ENCODE measurements at regions not wholly inside any gene's neighbourhood (a gene's known extent, or its start where the extent isn't known, plus 50 kb on each side); places are given as distances from the start of the nearest gene placed in this dataset.

DNA sequence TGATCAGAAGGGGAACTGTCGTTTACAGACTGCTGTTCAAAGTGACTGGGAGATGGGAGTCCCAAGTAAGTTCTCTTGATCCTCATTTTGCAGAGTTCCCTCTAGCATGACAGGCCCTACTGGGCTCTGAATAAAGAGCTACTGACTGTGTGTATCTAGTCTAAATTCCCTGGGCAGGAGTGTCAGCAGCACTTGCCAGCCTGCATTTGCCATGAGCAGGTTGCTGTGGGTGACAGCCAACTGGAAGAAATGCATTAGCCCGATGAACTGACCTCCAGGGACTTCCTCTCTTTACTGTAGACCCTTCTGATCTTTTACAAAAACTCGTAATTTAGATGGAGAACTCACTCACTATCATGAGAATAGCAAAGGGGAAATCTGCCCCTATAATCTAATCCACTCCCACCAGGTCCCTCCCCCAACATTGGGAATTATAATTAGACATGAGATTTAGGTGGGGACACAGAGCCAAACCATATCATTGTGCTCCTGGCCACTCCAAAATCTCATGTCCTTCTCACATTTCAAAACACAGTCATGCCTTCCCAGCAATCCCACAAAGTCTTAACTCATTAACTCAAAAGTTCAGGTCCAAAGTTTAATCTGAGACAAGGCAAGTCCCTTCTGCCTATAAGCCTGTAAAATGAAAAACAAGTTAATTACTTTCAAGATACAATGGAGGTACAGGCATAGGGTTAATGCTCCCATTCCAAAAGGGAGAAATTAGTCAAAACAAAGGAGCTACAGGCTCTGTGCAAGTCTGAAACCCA, 78.9 kb upstream of the CXCL14 start:
- H3K27ac Mint-ChIP-seq (ENCODE audit: unreplicated experiment): no peak overlapping the region
- H3K4me3 Mint-ChIP-seq (ENCODE audit: unreplicated experiment): no peak overlapping the region
- peaks cover 3% of the 10 kb centered on the region for H3K36me3 Mint-ChIP-seq (ENCODE audit: low read depth)
- H3K4me1 Mint-ChIP-seq (ENCODE audit: low read depth): no peaks in the 10 kb centered on the region
- TF ChIP-seq, protein P1, sequence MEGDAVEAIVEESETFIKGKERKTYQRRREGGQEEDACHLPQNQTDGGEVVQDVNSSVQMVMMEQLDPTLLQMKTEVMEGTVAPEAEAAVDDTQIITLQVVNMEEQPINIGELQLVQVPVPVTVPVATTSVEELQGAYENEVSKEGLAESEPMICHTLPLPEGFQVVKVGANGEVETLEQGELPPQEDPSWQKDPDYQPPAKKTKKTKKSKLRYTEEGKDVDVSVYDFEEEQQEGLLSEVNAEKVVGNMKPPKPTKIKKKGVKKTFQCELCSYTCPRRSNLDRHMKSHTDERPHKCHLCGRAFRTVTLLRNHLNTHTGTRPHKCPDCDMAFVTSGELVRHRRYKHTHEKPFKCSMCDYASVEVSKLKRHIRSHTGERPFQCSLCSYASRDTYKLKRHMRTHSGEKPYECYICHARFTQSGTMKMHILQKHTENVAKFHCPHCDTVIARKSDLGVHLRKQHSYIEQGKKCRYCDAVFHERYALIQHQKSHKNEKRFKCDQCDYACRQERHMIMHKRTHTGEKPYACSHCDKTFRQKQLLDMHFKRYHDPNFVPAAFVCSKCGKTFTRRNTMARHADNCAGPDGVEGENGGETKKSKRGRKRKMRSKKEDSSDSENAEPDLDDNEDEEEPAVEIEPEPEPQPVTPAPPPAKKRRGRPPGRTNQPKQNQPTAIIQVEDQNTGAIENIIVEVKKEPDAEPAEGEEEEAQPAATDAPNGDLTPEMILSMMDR (IDR thresholded peaks at IDR 0.05): no peak
- no peak for DNase-seq (ENCODE audit: low spot score)
- H3K27me3 Mint-ChIP-seq (ENCODE audit: low read depth): peaks cover 29% of the 10 kb centered on the region
- peaks cover 13% of the 10 kb centered on the region for H3K9me3 Mint-ChIP-seq (ENCODE audit: low read depth)

DNA sequence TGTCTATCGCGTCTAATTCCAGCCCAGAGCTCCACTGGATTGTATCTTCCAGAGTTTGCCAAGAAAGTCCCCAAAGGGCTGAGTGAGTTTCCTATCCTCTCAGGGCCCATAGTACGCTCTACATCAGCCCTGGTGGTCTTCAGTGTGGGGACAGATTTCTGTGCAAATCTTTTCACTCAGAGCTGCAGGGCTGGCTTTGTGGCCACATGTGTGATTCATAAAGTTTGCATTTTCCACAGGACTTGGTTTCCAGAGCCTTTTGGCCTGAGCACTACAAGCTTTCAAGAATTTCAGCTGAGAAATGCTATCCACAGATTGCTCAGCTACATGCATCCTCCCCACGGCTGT, 76.7 kb upstream of the CXCL14 start:
- Mint-ChIP-seq H3K4me1 (ENCODE audit: low read depth) (no peaks in the 10 kb centered on the region), H3K9me3 (ENCODE audit: low read depth) (peaks cover 14% of the 10 kb centered on the region), H3K27me3 (ENCODE audit: low read depth) (peaks cover 27% of the 10 kb centered on the region), H3K4me3 (ENCODE audit: unreplicated experiment) (no peak overlapping the region), H3K27ac (ENCODE audit: unreplicated experiment) (no peak overlapping the region), H3K36me3 (ENCODE audit: low read depth) (peaks cover 3% of the 10 kb centered on the region)
- TF ChIP-seq, protein P1 (IDR thresholded peaks at IDR 0.05): no peak
- no peak for DNase-seq (ENCODE audit: low spot score)

DNA sequence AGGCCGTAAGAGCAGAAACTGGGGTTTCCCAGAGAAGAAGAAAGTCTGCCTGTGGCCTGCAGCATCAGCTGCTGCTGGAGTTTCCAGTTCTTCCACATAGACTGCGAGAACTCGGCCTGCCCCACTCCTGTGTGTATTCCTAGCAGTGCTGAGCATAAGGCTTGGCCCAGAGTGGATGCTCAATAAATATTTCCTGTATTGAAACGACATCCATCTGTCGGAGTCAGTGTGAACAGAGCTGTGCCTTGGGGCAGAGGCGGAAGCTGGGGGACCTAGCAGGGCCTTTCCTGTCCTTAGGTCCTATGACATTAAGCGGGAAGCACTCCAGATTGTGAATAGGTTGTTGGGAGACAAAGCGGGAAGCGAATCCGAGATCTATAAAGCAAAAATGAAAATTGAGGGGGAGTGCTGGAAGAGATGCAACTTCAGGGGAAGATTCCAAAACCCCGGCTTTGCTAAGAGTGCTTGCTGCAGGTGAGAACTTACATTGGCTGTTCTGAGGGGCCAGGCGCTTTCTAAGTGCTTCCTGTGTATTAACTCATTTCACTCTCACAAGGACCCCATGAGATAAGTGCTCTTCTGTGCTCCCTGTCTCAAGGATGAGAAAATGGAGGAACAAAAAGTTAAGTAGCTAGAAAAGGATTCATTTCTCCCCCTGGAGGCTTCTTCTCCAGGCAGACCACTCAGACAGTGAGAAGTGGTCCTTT, 76.1 kb upstream of the CXCL14 start:
- H3K27ac Mint-ChIP-seq (ENCODE audit: unreplicated experiment): no peak overlapping the region
- peaks cover 27% of the 10 kb centered on the region for H3K27me3 Mint-ChIP-seq (ENCODE audit: low read depth)
- no peaks in the 10 kb centered on the region for H3K4me1 Mint-ChIP-seq (ENCODE audit: low read depth)
- peaks cover 12% of the 10 kb centered on the region for H3K9me3 Mint-ChIP-seq (ENCODE audit: low read depth)
- TF ChIP-seq, protein P1 (IDR thresholded peaks at IDR 0.05): no peak
- no peak for DNase-seq (ENCODE audit: low spot score)
- peaks cover 3% of the 10 kb centered on the region for H3K36me3 Mint-ChIP-seq (ENCODE audit: low read depth)
- H3K4me3 Mint-ChIP-seq (ENCODE audit: unreplicated experiment): no peak overlapping the region

DNA sequence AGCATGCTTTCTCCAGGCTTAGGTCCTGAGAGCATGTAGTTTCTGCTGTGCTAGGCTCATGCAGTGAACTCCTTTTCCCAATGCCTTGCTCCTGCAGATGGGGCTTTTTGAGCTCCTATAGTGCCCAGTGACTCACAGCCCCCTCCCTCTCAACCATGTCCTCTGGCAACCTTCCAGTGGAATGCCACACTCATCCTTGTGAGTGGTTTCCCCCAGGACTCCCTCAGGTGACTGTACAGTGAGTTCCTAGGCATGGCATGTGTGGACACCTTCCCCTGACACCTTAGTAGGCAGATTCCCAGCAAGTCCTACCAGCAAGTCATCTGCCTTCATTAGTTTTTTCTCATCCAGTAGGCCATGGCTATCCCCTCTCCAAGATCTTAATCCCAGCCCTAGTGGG, 72.4 kb upstream of the CXCL14 start:
- H3K4me1 Mint-ChIP-seq (ENCODE audit: low read depth): no peaks in the 10 kb centered on the region
- H3K36me3 Mint-ChIP-seq (ENCODE audit: low read depth): no peaks in the 10 kb centered on the region
- peaks cover 4% of the 10 kb centered on the region for H3K9me3 Mint-ChIP-seq (ENCODE audit: low read depth)
- no peak overlapping the region for H3K4me3 Mint-ChIP-seq (ENCODE audit: unreplicated experiment)
- DNase-seq (ENCODE audit: low spot score): no peak
- peaks cover 16% of the 10 kb centered on the region for H3K27me3 Mint-ChIP-seq (ENCODE audit: low read depth)
- TF ChIP-seq, protein P1 (IDR thresholded peaks at IDR 0.05): no peak
- H3K27ac Mint-ChIP-seq (ENCODE audit: unreplicated experiment): no peak overlapping the region

GRCh38 chr5:135650081-135650480, 71.3 kb upstream of the CXCL14 start:
- TF ChIP-seq, protein P1 (IDR thresholded peaks at IDR 0.05): no peak
- Mint-ChIP-seq H3K4me1 (ENCODE audit: low read depth) (no peaks in the 10 kb centered on the region), H3K27me3 (ENCODE audit: low read depth) (peaks cover 14% of the 10 kb centered on the region), H3K4me3 (ENCODE audit: unreplicated experiment) (no peak overlapping the region), H3K27ac (ENCODE audit: unreplicated experiment) (no peak overlapping the region), H3K9me3 (ENCODE audit: low read depth) (peaks cover 4% of the 10 kb centered on the region), H3K36me3 (ENCODE audit: low read depth) (no peaks in the 10 kb centered on the region)
- no peak for DNase-seq (ENCODE audit: low spot score)

All from chondrocyte (in vitro differentiated cells).